Mesenchymal stem cell (in vitro differentiated cells and primary cell): ENCODE measurements at regions not wholly inside any gene's neighbourhood (a gene's known extent, or its start where the extent isn't known, plus 50 kb on each side); places are given as distances from the start of the nearest gene placed in this dataset.

ENCODE experiments used
- DNase-seq: peaks from one replicate; pipeline ENCODE4 v3.0.0-alpha.2; 2013
- H2AFZ ChIP-seq: one replicate; pipeline ENCODE4 v1.6.1; 2013; ENCODE audit warnings: low read depth, mild to moderate bottlenecking, control low read depth, inconsistent platforms, low read length, moderate library complexity
- H2AK5ac ChIP-seq: 2 replicates; pipeline ENCODE4 v1.6.1; 2013; ENCODE audit warnings: low read length, moderate library complexity, mild to moderate bottlenecking, inconsistent platforms; ENCODE audit not compliant: severe bottlenecking
- H2BK120ac ChIP-seq: one replicate; pipeline ENCODE4 v1.6.1; 2013; ENCODE audit warnings: low read depth, mild to moderate bottlenecking, inconsistent platforms, low read length, moderate library complexity
- H2BK12ac ChIP-seq, 2 experiments: one replicate each; pipeline ENCODE4 v1.6.1; 2013; ENCODE audit warnings: inconsistent platforms in 2 of 2, low read length in 2 of 2, mild to moderate bottlenecking in 2 of 2, moderate library complexity in 2 of 2, control low read depth in 1 of 2
- H2BK15ac ChIP-seq: one replicate; pipeline ENCODE4 v1.6.1; 2013; ENCODE audit warnings: mild to moderate bottlenecking, low read depth, inconsistent platforms; ENCODE audit not compliant: poor library complexity, severe bottlenecking
- H2BK5ac ChIP-seq: 2 replicates; pipeline ENCODE4 v1.6.1; 2013; ENCODE audit warnings: low read depth, mild to moderate bottlenecking, low read length, control low read depth, inconsistent platforms; ENCODE audit not compliant: poor library complexity, severe bottlenecking
- H3K14ac ChIP-seq, 2 experiments: one replicate each; pipeline ENCODE4 v1.6.1; 2013; ENCODE audit warnings: inconsistent platforms in 2 of 2, low read length in 2 of 2, control low read depth in 1 of 2, mild to moderate bottlenecking in 1 of 2, moderate library complexity in 1 of 2
- H3K18ac ChIP-seq, 2 experiments: one replicate each; pipeline ENCODE4 v1.6.1; 2013; ENCODE audit warnings: inconsistent platforms in 2 of 2, low read length in 2 of 2, control low read depth in 1 of 2, low read depth in 1 of 2, mild to moderate bottlenecking in 1 of 2
- H3K23ac ChIP-seq, 2 experiments: one replicate each; pipeline ENCODE4 v1.6.1; 2013; ENCODE audit warnings: inconsistent platforms in 2 of 2, low read length in 2 of 2, mild to moderate bottlenecking in 2 of 2, moderate library complexity in 2 of 2, control low read depth in 1 of 2
- H3K27ac ChIP-seq: 2 replicates; pipeline ENCODE4 v1.5.1; 2013; ENCODE audit warnings: mild to moderate bottlenecking, moderate library complexity, low read length, control low read depth, inconsistent platforms; ENCODE audit not compliant: poor library complexity, severe bottlenecking
- H3K27me3 ChIP-seq, 2 experiments: 2 replicates each; pipeline versions ENCODE4 v1.6.1 to v1.7.0; 2013; ENCODE audit warnings: low read length in 2 of 2, mild to moderate bottlenecking in 2 of 2, moderate library complexity in 2 of 2, control low read depth in 1 of 2, inconsistent platforms in 1 of 2; ENCODE audit not compliant: control insufficient read depth in 1 of 2, insufficient read depth in 1 of 2
- H3K36me3 ChIP-seq, 2 experiments: 2 replicates each; pipeline versions ENCODE4 v1.6.1 to v1.7.0; 2013; ENCODE audit warnings: low read length in 2 of 2, control low read depth in 1 of 2, inconsistent platforms in 1 of 2, low read depth in 1 of 2, mild to moderate bottlenecking in 1 of 2; ENCODE audit not compliant: insufficient read depth in 2 of 2, control insufficient read depth in 1 of 2
- H3K4ac ChIP-seq, 2 experiments: one replicate each; pipeline ENCODE4 v1.6.1; 2013; ENCODE audit warnings: inconsistent platforms in 2 of 2, low read length in 2 of 2, mild to moderate bottlenecking in 2 of 2, moderate library complexity in 2 of 2, control low read depth in 1 of 2, low read depth in 1 of 2
- H3K4me1 ChIP-seq: 2 replicates; pipeline ENCODE4 v1.6.1; 2013; ENCODE audit warnings: low read depth, low read length, control low read depth; ENCODE audit not compliant: control insufficient read depth, insufficient read depth
- H3K4me2 ChIP-seq: 2 replicates; pipeline ENCODE4 v1.6.1; 2013; ENCODE audit warnings: low read length, mild to moderate bottlenecking, inconsistent platforms; ENCODE audit not compliant: poor library complexity, severe bottlenecking
- H3K4me3 ChIP-seq, 2 experiments: 2 replicates each; pipeline versions ENCODE4 v1.5.1 to v1.7.0; 2013; ENCODE audit warnings: low read length in 2 of 2, mild to moderate bottlenecking in 2 of 2, control low read depth in 1 of 2, low read depth in 1 of 2; ENCODE audit not compliant: insufficient read depth in 1 of 2
- H3K79me1 ChIP-seq: replicated peaks from 2 replicates; pipeline ENCODE4 v1.6.1; 2013; ENCODE audit warnings: mild to moderate bottlenecking, control low read depth, low read length, inconsistent platforms; ENCODE audit not compliant: poor library complexity, severe bottlenecking
- H3K9ac ChIP-seq: 2 replicates; pipeline ENCODE4 v1.7.0; 2013; ENCODE audit warnings: mild to moderate bottlenecking, low read length, moderate library complexity
- H3K9me3 ChIP-seq: 2 replicates; pipeline ENCODE4 v1.7.0; 2013; ENCODE audit warnings: mild to moderate bottlenecking, low read length; ENCODE audit not compliant: control insufficient read depth
- H4K8ac ChIP-seq: one replicate; pipeline ENCODE4 v1.6.1; 2013; ENCODE audit warnings: inconsistent platforms, mild to moderate bottlenecking, low read length, moderate library complexity
- H4K91ac ChIP-seq: one replicate; pipeline ENCODE4 v1.6.1; 2013; ENCODE audit warnings: mild to moderate bottlenecking, low read length, inconsistent platforms
- WGBS: methylation state at CpG from one replicate; pipeline ENCODE4 v1.1.7; 2013; ENCODE audit warnings: mixed read lengths; 5-methylcytosine and 5-hydroxymethylcytosine counted together

- no CpG with 5 or more reads among the region's 1 CpG for WGBS
- Histone ChIP-seq H2BK15ac (no peak overlapping the region), H4K91ac (no peak overlapping the region), H3K9me3 (no peaks in the 10 kb centered on the region), H2BK120ac (no peak overlapping the region), H4K8ac (no peak overlapping the region), H3K4me2 (no peak overlapping the region), H3K36me3 (no peaks in the 10 kb centered on the region), H3K14ac (no peak overlapping the region), H3K79me1 (no peaks in the 10 kb centered on the region), H2BK12ac (no peak overlapping the region), H2AK5ac (no peak overlapping the region), H3K18ac (no peak overlapping the region), H3K23ac (no peak overlapping the region), H2BK5ac (no peak overlapping the region), H3K27me3 (no peaks in the 10 kb centered on the region), H3K4ac (no peak overlapping the region), H3K27ac (no peak overlapping the region), H2AFZ (no peak overlapping the region), H3K4me3 (no peak overlapping the region), H3K4me1 (no peaks in the 10 kb centered on the region), H3K9ac (no peak overlapping the region)
- peak; percentile 28 for DNase-seq
These were observed 290.8 kb upstream of the GIMD1 start for GRCh38 chr4:106659371-106659770.

DNA sequence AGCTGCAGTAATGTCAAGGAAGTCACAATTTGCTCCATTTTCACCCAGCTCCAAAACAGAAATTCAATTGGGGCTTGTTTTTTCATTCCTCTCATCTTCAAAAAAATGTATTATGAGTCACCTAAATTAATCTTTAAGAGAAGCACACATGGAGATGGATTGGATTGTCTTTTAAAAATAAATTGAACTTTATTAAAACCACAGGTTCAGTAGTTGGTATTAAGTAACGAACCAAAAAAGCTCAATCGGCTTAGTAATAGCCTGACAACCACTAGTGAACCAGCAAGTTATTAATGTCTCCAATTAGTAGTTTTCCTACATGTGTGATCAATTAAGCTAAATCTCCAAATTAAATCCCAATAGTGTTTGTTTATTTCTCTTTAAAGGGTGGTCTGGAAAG, 283.5 kb upstream of the GIMD1 start:
- Histone ChIP-seq H2BK15ac (no peak overlapping the region), H3K36me3 (no peaks in the 10 kb centered on the region), H3K4me1 (no peaks in the 10 kb centered on the region), H3K4ac (no peak overlapping the region), H2AFZ (no peak overlapping the region), H3K79me1 (no peaks in the 10 kb centered on the region), H3K18ac (no peak overlapping the region), H3K27me3 (no peaks in the 10 kb centered on the region), H4K91ac (no peak overlapping the region), H2BK5ac (no peak overlapping the region), H2BK12ac (no peak overlapping the region), H3K4me3 (no peak overlapping the region), H3K23ac (no peak overlapping the region), H3K27ac (no peak overlapping the region), H2BK120ac (no peak overlapping the region), H3K14ac (no peak overlapping the region), H3K9me3 (no peaks in the 10 kb centered on the region), H2AK5ac (no peak overlapping the region), H4K8ac (no peak overlapping the region), H3K4me2 (no peak overlapping the region), H3K9ac (no peak overlapping the region)
- no CpG with 5 or more reads among the region's 2 CpGs for WGBS
- no peak for DNase-seq

DNA sequence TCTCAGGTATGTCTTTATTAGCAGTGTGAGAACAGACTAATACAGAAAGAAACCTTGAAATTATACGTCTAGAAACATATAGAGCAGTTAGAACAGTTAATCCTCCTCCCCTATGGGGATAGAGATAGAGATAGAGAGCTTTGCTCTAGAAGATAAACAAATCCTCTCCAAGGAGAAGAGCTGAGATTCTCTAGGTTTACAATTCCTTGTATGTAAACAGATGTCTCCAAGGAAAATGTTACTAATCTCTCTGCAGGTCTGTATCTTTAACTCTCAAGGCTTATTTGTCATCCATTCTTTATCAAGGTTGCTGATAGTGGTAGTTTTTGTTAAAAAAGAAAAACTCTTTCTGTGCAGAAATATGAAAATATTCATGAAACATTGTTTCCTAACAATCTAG, 282.1 kb upstream of the GIMD1 start:
- no peaks in the 10 kb centered on the region for H3K79me1 ChIP-seq
- H3K4me2 ChIP-seq, result no peak overlapping the region
- no peaks in the 10 kb centered on the region for H3K27me3 ChIP-seq
- no peaks in the 10 kb centered on the region for H3K4me1 ChIP-seq
- H4K8ac ChIP-seq, result no peak overlapping the region
- WGBS, result no CpG with 5 or more reads among the region's 1 CpG
- no peak overlapping the region for H2AFZ ChIP-seq
- H3K23ac ChIP-seq, result no peak overlapping the region
- H3K4ac ChIP-seq, result no peak overlapping the region
- H3K4me3 ChIP-seq, result no peak overlapping the region
- H2AK5ac ChIP-seq, result no peak overlapping the region
- no peak overlapping the region for H2BK15ac ChIP-seq
- no peak overlapping the region for H2BK120ac ChIP-seq
- no peak overlapping the region for H3K14ac ChIP-seq
- no peak overlapping the region for H3K27ac ChIP-seq
- H3K18ac ChIP-seq, result no peak overlapping the region
- no peak overlapping the region for H2BK12ac ChIP-seq
- no peak overlapping the region for H2BK5ac ChIP-seq
- peak; percentile 73 for DNase-seq
- no peak overlapping the region for H4K91ac ChIP-seq
- H3K36me3 ChIP-seq, result no peaks in the 10 kb centered on the region
- H3K9me3 ChIP-seq, result no peaks in the 10 kb centered on the region
- no peak overlapping the region for H3K9ac ChIP-seq

DNA sequence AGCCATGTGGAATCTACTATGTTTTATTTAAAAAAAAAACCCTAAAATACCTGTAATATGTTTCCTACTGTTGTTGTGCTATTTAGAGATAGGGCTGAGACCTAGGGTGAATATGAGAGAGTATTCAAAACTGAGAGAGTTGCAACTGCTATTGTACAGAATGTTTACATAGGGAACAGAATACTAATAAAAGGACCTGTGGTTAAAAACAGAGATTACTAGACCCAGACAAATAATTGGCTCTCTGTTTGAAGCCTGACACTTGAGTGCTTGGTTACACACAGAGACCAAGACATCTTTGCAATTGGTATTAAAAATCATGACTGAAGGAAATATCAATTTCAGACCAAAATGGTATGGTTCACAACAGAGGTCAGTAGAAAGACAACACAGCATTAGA, 278.9 kb upstream of the GIMD1 start:
- Histone ChIP-seq H4K91ac (no peak overlapping the region), H3K18ac (no peak overlapping the region), H4K8ac (no peak overlapping the region), H3K4me2 (no peak overlapping the region), H3K9ac (no peak overlapping the region), H3K27ac (no peak overlapping the region), H2BK15ac (no peak overlapping the region), H2AK5ac (no peak overlapping the region), H3K14ac (no peak overlapping the region), H3K79me1 (no peaks in the 10 kb centered on the region), H3K9me3 (no peaks in the 10 kb centered on the region), H3K27me3 (no peaks in the 10 kb centered on the region), H3K36me3 (no peaks in the 10 kb centered on the region), H2AFZ (no peak overlapping the region), H3K4ac (no peak overlapping the region), H2BK120ac (no peak overlapping the region), H3K4me3 (no peak overlapping the region), H3K4me1 (no peaks in the 10 kb centered on the region), H2BK12ac (no peak overlapping the region), H2BK5ac (no peak overlapping the region), H3K23ac (no peak overlapping the region)
- DNase-seq, result no peak
